A673 (cell line): ENCODE measurements at regions not wholly inside any gene's neighbourhood (a gene's known extent, or its start where the extent isn't known, plus 50 kb on each side); places are given as distances from the start of the nearest gene placed in this dataset.

ENCODE experiments used
- CTCF ChIP-seq: fragments of 300-800, 200-600 bp; sonication (generic); conservative IDR thresholded peaks from 2 replicates; pipeline ENCODE4 v1.5.1; 2017; ENCODE audit warnings: low read depth, mild to moderate bottlenecking, antibody characterized with exemption, low read length, moderate library complexity, mixed read lengths
- EZH2 ChIP-seq: fragments of 200-600 bp; sonication (generic); IDR thresholded peaks from 2 replicates; pipeline ENCODE4 v1.6.1; 2017; ENCODE audit warnings: borderline replicate concordance, low read depth, mild to moderate bottlenecking, mixed read lengths, antibody characterized with exemption, low read length; ENCODE audit not compliant: poor library complexity, severe bottlenecking

GRCh38 chr3:88452228-88452627 lies 302.5 kb downstream of the C3orf38 start:
- no peak for TF ChIP-seq CTCF
- TF ChIP-seq EZH2: no peak
